ENCODE measurements at regions not wholly inside any gene's neighbourhood (a gene's known extent, or its start where the extent isn't known, plus 50 kb on each side); places are given as distances from the start of the nearest gene placed in this dataset.

DNA sequence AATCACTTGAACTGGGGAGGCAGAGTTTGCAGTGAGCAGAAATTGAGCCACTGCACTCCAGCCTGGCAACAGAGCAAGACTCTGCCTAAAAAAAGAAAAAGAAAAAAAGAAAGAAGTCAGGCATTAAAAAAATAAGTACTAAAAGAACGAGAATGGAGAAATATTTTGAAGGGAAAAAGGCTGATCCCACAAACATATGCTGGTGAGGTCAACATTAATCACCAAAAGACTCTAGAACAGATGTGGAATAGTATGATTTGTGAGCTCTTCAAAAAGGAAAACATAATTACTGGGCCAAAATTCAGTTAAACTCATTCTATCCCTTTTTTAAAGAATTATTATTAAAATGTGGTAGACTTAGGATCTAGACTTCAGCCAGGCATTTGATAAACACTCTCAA, 61.2 kb upstream of the NRSN1 start:
- DNase-seq, result no peak

DNA sequence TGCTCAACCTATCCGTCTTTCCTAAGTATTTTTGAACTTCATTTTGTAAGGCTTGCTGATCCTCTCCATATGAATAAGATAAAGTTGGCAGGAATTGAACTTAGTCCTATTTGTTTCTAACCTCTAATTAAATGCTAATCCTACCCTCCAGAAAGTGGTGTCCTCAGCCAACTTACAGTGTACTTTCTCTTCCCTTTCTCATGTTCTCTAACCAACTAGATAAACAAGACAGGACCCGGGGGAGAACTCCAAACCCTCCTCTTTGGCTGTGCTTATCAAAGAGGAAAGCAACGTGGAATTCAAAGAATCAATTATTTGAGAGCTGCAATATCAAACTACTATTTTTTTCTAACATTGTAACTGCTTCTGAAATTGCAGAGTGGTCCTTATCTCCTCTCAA, 56.5 kb upstream of the NRSN1 start:
- no peak for DNase-seq

DNA sequence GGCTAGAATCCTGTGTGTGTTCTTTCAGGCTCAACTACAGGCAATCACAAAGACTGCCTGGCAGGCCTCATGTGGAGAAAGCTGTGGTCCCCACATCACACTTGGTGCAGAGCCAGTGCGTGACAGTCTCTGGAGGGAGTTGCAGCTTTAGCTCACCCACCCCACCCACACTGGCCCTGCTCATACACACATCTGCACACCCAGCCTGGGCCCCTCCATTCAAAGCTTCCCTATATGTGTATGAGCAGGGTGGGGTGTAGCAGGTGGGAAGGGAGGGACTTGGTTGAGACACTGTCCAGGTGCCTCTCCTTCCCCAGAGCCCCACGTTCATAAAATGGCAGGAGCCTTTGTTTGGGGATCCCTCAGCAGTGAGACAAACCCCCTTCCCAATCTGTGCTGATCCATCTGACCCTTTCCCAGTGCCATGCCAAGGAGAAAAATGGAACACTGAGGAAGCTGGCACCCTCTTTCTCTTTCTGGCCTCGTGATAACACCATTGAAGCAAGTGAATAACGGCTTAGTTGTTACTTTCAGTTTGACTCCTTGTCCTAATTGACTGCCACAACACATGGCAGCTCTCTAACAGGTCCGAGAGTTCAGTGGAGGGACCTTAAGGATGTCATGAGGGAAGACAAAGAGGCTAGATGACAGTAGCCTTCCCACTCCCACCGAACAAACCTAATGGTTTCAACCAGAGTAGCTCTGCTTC, 53.8 kb upstream of the NRSN1 start:
- DNase-seq, result no peak

DNA sequence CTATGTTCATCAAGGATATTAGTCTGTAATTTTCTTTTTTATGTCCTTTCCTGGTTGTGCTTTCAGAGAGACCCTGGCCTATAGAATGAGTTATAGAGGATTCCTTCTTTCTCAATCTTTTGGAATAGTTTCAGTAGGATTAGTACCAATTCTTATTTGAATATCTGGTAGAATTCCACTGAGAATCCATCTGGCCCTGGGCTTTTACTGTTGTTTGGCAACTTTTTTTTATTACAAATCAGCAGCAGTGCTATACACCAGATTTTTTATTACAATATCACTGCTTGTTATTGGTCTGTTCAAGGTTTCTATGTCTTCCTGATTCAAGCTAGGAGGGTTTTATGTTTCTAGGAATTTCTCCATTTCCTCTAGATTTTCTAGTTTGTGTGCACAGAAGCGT, 50.0 kb upstream of the NRSN1 start:
- no peak for DNase-seq

Measured in hematopoietic multipotent progenitor cell treated with erythropoietin and hydrocortisone succinate and interleukin-3 and kit ligand, for 4 days (in vitro differentiated cells).